SK-N-SH treated with all-trans-retinoic acid at 6 μM for 48 hours (cell line): ENCODE measurements at regions not wholly inside any gene's neighbourhood (a gene's known extent, or its start where the extent isn't known, plus 50 kb on each side); places are given as distances from the start of the nearest gene placed in this dataset.
"Not testable (repeated sequence)": the region's sequence is repeated elsewhere in the genome, so short reads cannot be mapped to it uniquely, and the experiment has no call there.

Experiments
- ATAC-seq: fragments of 200-7000 bp; cut with Tn5 transposase; 3 replicates; pipeline ENCODE4 v1.9.1; 2020; ENCODE audit warnings: mild to moderate bottlenecking, moderate library complexity
- ARNTL ChIP-seq: fragments of 450-650 bp; formaldehyde crosslinking; IDR thresholded peaks from 2 replicates; pipeline ENCODE4 v1.5.0; 2020; ENCODE audit warnings: low read depth, mild to moderate bottlenecking, moderate library complexity, borderline replicate concordance
- BACH2 ChIP-seq: fragments of 250-450 bp; sonication (Bioruptor Pico); IDR thresholded peaks from 2 replicates; pipeline ENCODE4 v1.9.0; 2021; ENCODE audit warnings: mild to moderate bottlenecking, borderline replicate concordance
- CSDC2 ChIP-seq: fragments of 250-450 bp; sonication (Bioruptor Pico); IDR thresholded peaks from 2 replicates; pipeline ENCODE4 v1.5.0; 2020; ENCODE audit warnings: mild to moderate bottlenecking, moderate library complexity
- ESRRG ChIP-seq: fragments of 250-450 bp; sonication (Bioruptor Pico); IDR thresholded peaks from 2 replicates; pipeline ENCODE4 v1.6.1; 2021; ENCODE audit warnings: mild to moderate bottlenecking
- GLIS3 ChIP-seq: fragments of 250-450 bp; sonication (Bioruptor Pico); IDR thresholded peaks from 2 replicates; pipeline ENCODE4 v1.5.0; 2020; ENCODE audit warnings: mild to moderate bottlenecking, moderate library complexity
- ISL1 ChIP-seq: fragments of 250-450 bp; sonication (Bioruptor Pico); IDR thresholded peaks from 2 replicates; pipeline ENCODE4 v2.1.2; 2022; ENCODE audit warnings: mild to moderate bottlenecking, moderate library complexity
- OSR1 ChIP-seq: fragments of 250-450 bp; sonication (Bioruptor Pico); IDR thresholded peaks from 2 replicates; pipeline ENCODE4 v1.8.0; 2022; ENCODE audit warnings: moderate library complexity, mild to moderate bottlenecking, inconsistent platforms
- PPARA ChIP-seq: fragments of 250-450 bp; sonication (Bioruptor Pico); IDR thresholded peaks from 2 replicates; pipeline ENCODE4 v1.5.0; 2020; ENCODE audit warnings: mild to moderate bottlenecking, borderline replicate concordance
- RARB ChIP-seq: fragments of 250-450 bp; sonication (Bioruptor Pico); IDR thresholded peaks from 2 replicates; pipeline ENCODE4 v1.8.0; 2021; ENCODE audit warnings: mild to moderate bottlenecking, moderate library complexity
- SNAI2 ChIP-seq: fragments of 250-450 bp; sonication (Bioruptor Pico); IDR thresholded peaks from 2 replicates; pipeline ENCODE4 v1.5.0; 2020; ENCODE audit warnings: mild to moderate bottlenecking, moderate library complexity
- TCF4 ChIP-seq: fragments of 250-450 bp; sonication (Bioruptor Pico); IDR thresholded peaks from 2 replicates; pipeline ENCODE4 v1.8.0; 2021; ENCODE audit warnings: mild to moderate bottlenecking, moderate library complexity, borderline replicate concordance
- ZFP3 ChIP-seq: fragments of 250-450 bp; sonication (Bioruptor Pico); IDR thresholded peaks from 2 replicates; pipeline ENCODE4 v1.5.0; 2020; ENCODE audit warnings: mild to moderate bottlenecking, moderate library complexity
- ZFP30 ChIP-seq: fragments of 450-650 bp; formaldehyde crosslinking; IDR thresholded peaks from 2 replicates; pipeline ENCODE4 v1.5.0; 2022; ENCODE audit warnings: mild to moderate bottlenecking, moderate library complexity
- ZNF565 ChIP-seq: fragments of 450-650 bp; formaldehyde crosslinking; conservative IDR thresholded peaks from 2 replicates; pipeline ENCODE4 v1.5.0; 2020; ENCODE audit warnings: low read depth, mild to moderate bottlenecking, moderate library complexity
- ZNF70 ChIP-seq: fragments of 450-650 bp; formaldehyde crosslinking; IDR thresholded peaks from 2 replicates; pipeline ENCODE4 v1.5.0; 2020; ENCODE audit warnings: mild to moderate bottlenecking, moderate library complexity
- ZNF8 ChIP-seq: fragments of 450-650 bp; formaldehyde crosslinking; IDR thresholded peaks from 2 replicates; pipeline ENCODE4 v1.5.0; 2020; ENCODE audit warnings: mild to moderate bottlenecking, moderate library complexity
- TF ChIP-seq, protein P1 (sequence below): fragments of 250-450 bp; sonication (Bioruptor Pico); IDR thresholded peaks from 2 replicates; pipeline ENCODE4 v1.5.1; 2021; ENCODE audit warnings: mild to moderate bottlenecking, moderate library complexity
- TF ChIP-seq, protein P2 (sequence below): fragments of 250-450 bp; sonication (Bioruptor Pico); IDR thresholded peaks from 2 replicates; pipeline ENCODE4 v1.8.0; 2020; ENCODE audit warnings: mild to moderate bottlenecking, moderate library complexity, borderline replicate concordance
- TF ChIP-seq, protein P3 (sequence below): fragments of 250-450 bp; sonication (Bioruptor Pico); IDR thresholded peaks from 2 replicates; pipeline ENCODE4 v1.5.1; 2020; ENCODE audit warnings: low read depth, mild to moderate bottlenecking, moderate library complexity
- TF ChIP-seq, protein P4 (sequence below): fragments of 250-450 bp; sonication (Bioruptor Pico); IDR thresholded peaks from 2 replicates; pipeline ENCODE4 v1.5.0; 2020; ENCODE audit warnings: mild to moderate bottlenecking, moderate library complexity

DNA sequence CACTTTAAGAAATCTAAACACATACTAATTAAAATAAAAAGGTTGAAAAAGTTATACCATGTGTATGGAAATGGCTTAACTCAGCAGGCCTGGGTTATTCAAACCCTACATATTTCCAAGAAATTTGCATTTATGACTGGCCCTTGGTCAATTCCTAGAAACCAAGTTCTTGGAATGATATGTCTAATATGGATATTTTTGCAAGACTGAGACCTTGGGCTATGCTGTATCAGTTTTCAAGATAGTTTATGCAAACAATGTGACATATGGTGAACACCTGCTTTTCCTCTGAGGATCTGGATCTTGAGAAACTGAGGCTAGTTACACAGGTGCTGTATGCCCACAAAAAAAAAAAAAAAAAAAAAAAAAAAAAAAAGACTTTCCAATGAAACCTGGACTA lies 536.9 kb upstream of the HS3ST5 start:
- no peak for TF ChIP-seq ZNF8 (CRISPR knock-in tag)
- no peak for TF ChIP-seq TCF4
- TF ChIP-seq BACH2 (CRISPR knock-in tag): no peak
- TF ChIP-seq, protein P1, sequence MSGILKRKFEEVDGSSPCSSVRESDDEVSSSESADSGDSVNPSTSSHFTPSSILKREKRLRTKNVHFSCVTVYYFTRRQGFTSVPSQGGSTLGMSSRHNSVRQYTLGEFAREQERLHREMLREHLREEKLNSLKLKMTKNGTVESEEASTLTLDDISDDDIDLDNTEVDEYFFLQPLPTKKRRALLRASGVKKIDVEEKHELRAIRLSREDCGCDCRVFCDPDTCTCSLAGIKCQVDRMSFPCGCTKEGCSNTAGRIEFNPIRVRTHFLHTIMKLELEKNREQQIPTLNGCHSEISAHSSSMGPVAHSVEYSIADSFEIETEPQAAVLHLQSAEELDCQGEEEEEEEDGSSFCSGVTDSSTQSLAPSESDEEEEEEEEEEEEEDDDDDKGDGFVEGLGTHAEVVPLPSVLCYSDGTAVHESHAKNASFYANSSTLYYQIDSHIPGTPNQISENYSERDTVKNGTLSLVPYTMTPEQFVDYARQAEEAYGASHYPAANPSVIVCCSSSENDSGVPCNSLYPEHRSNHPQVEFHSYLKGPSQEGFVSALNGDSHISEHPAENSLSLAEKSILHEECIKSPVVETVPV (CRISPR knock-in tag): no peak
- no peak for TF ChIP-seq RARB
- TF ChIP-seq, protein P2, sequence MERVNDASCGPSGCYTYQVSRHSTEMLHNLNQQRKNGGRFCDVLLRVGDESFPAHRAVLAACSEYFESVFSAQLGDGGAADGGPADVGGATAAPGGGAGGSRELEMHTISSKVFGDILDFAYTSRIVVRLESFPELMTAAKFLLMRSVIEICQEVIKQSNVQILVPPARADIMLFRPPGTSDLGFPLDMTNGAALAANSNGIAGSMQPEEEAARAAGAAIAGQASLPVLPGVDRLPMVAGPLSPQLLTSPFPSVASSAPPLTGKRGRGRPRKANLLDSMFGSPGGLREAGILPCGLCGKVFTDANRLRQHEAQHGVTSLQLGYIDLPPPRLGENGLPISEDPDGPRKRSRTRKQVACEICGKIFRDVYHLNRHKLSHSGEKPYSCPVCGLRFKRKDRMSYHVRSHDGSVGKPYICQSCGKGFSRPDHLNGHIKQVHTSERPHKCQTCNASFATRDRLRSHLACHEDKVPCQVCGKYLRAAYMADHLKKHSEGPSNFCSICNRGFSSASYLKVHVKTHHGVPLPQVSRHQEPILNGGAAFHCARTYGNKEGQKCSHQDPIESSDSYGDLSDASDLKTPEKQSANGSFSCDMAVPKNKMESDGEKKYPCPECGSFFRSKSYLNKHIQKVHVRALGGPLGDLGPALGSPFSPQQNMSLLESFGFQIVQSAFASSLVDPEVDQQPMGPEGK (CRISPR knock-in tag): no peak
- TF ChIP-seq ZFP30 (CRISPR knock-in tag): no peak
- TF ChIP-seq, protein P3, sequence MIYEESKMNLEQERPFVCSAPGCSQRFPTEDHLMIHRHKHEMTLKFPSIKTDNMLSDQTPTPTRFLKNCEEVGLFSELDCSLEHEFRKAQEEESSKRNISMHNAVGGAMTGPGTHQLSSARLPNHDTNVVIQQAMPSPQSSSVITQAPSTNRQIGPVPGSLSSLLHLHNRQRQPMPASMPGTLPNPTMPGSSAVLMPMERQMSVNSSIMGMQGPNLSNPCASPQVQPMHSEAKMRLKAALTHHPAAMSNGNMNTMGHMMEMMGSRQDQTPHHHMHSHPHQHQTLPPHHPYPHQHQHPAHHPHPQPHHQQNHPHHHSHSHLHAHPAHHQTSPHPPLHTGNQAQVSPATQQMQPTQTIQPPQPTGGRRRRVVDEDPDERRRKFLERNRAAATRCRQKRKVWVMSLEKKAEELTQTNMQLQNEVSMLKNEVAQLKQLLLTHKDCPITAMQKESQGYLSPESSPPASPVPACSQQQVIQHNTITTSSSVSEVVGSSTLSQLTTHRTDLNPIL (CRISPR knock-in tag): no peak
- TF ChIP-seq ZNF70 (CRISPR knock-in tag): no peak
- no peak for TF ChIP-seq ZFP3 (CRISPR knock-in tag)
- TF ChIP-seq ZNF565: no peak
- no peak for ATAC-seq

DNA sequence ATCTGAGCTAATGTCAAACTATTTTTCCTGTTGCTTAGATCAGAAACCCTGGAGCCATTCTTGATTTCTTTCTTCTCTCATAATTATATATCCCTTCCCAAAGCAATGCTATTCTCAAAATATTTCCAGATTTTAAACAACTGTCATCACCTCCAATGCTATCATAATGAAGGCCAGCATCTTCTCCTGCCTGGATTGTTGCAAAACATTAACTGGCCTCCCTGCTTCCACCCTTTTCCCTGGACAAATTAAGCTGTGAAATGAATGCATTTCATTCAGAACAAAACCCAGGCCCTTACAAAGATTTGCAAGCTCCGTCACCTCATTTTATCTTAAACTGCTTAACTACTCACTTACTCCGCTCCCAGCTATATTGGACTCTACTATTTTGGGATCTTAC lies 535.3 kb upstream of the HS3ST5 start:
- TF ChIP-seq ARNTL (no peak), PPARA (CRISPR knock-in tag) (no peak), ZFP30 (CRISPR knock-in tag) (no peak), ZNF565 (no peak)
- TF ChIP-seq, protein P4, sequence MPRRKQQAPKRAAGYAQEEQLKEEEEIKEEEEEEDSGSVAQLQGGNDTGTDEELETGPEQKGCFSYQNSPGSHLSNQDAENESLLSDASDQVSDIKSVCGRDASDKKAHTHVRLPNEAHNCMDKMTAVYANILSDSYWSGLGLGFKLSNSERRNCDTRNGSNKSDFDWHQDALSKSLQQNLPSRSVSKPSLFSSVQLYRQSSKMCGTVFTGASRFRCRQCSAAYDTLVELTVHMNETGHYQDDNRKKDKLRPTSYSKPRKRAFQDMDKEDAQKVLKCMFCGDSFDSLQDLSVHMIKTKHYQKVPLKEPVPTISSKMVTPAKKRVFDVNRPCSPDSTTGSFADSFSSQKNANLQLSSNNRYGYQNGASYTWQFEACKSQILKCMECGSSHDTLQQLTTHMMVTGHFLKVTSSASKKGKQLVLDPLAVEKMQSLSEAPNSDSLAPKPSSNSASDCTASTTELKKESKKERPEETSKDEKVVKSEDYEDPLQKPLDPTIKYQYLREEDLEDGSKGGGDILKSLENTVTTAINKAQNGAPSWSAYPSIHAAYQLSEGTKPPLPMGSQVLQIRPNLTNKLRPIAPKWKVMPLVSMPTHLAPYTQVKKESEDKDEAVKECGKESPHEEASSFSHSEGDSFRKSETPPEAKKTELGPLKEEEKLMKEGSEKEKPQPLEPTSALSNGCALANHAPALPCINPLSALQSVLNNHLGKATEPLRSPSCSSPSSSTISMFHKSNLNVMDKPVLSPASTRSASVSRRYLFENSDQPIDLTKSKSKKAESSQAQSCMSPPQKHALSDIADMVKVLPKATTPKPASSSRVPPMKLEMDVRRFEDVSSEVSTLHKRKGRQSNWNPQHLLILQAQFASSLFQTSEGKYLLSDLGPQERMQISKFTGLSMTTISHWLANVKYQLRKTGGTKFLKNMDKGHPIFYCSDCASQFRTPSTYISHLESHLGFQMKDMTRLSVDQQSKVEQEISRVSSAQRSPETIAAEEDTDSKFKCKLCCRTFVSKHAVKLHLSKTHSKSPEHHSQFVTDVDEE (CRISPR knock-in tag): no peak
- TF ChIP-seq, all 23 proteins: peak for 0
- no peak for ATAC-seq

DNA sequence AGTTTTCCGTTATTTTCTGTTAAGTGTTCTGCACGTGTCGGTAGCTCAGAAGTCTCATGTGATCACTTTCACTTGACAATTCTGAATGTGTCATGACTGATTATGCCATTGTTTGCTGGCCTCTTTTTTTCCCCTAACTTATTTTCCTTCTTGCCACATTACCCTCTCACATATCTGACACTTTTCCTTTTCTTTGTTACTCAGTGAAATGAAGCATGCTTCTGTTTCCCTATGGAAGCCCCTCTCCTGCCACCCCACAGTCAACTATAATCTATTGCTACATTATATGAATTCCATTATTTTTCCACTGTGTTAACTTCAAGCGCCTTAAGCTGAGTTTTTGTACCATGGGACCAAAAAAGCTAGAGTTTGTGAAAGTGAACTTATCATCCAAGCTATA lies 531.6 kb upstream of the HS3ST5 start:
- no peak for TF ChIP-seq TCF4
- no peak for TF ChIP-seq ESRRG (CRISPR knock-in tag)
- no peak for TF ChIP-seq OSR1 (CRISPR knock-in tag)
- no peak for TF ChIP-seq GLIS3 (CRISPR knock-in tag)
- no peak for TF ChIP-seq ZNF70 (CRISPR knock-in tag)
- TF ChIP-seq, protein P4 (CRISPR knock-in tag): no peak
- no peak for TF ChIP-seq ZFP30 (CRISPR knock-in tag)
- TF ChIP-seq CSDC2 (CRISPR knock-in tag): no peak
- no peak for TF ChIP-seq SNAI2
- TF ChIP-seq, protein P2 (CRISPR knock-in tag): no peak
- no peak for TF ChIP-seq BACH2 (CRISPR knock-in tag)
- TF ChIP-seq RARB: no peak
- no peak for TF ChIP-seq ZFP3 (CRISPR knock-in tag)
- TF ChIP-seq ISL1 (CRISPR knock-in tag): no peak
- no peak for TF ChIP-seq ARNTL
- ATAC-seq: no peak

DNA sequence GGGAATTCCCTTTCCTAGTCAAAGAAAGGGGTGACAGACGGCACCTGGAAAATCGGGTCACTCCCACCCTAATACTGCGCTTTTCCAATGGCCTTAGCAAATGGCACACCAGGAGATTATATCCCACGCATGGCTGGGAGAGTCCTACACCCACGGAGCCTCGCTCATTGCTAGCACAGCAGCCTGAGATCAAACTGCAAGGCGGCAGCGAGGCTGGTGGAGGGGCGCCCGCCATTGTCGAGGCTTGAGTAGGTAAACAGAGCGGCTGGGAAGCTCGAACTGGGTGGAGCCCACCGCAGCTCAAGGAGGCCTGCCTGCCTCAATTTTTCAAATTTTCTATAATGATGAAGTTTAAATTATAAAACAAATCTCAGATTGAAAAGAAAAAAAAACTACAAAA lies 522.7 kb upstream of the HS3ST5 start:
- not testable (repeated sequence) for ATAC-seq
